B cell (primary cell): ENCODE measurements at regions not wholly inside any gene's neighbourhood (a gene's known extent, or its start where the extent isn't known, plus 50 kb on each side); places are given as distances from the start of the nearest gene placed in this dataset.
"Not testable (repeated sequence)": the region's sequence is repeated elsewhere in the genome, so short reads cannot be mapped to it uniquely, and the experiment has no call there.

Experiments used
- CTCF ChIP-seq: fragments of 200-600 bp; IDR thresholded peaks from one replicate; pipeline ENCODE4 v1.8.0; 2022; ENCODE audit warnings: antibody characterized with exemption, mild to moderate bottlenecking
- EZH2 ChIP-seq: IDR thresholded peaks from 2 replicates; pipeline ENCODE4 v1.6.1; 2012; ENCODE audit warnings: borderline replicate concordance, low read depth, mild to moderate bottlenecking, moderate library complexity, low read length; ENCODE audit not compliant: insufficient read depth, poor library complexity, severe bottlenecking

DNA sequence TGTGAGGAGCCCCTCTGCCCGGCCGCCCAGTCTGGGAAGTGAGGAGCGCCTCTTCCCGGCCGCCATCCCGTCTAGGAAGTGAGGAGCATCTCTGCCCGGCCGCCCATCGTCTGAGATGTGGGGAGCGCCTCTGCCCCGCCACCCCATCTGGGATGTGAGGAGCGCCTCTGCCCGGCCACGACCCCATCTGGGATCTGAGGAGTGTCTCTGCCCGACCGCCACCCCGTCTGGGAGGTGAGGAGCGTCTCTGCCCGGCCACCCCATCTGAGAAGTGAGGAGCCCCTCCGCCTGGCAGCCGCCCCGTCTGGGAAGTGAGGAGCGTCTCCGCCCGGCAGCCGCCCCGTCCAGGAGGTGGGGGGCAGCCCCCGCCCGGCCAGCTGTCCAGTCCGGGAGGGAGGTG, 232.4 kb upstream of the MAGEB18 start:
- not testable (repeated sequence) for TF ChIP-seq CTCF, EZH2
